ENCODE measurements at regions not wholly inside any gene's neighbourhood (a gene's known extent, or its start where the extent isn't known, plus 50 kb on each side); places are given as distances from the start of the nearest gene placed in this dataset.

DNA sequence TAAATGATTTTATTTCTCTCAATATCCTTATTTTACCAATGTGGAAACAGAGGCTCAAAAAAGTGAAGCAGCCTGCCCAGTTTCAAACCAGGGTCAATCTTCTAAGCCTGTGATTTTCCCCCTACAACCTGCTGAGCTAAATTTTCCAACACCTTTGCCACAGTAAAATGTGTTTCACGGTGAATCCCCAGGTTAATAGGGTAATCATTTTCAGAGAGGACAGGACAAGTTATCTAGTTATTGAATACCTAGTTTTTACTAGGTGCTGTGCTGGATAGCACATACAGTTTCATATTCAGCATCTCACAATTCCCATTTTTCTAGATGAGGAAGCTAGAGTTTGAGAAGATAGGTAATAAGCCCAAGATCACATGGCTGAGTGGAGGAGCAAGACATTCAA lies 236.6 kb downstream of the PTH2R start:
- Histone ChIP-seq H3K4me3 (ENCODE audit: control insufficient read depth in 2 of 3, extremely low read depth in 1 of 3, insufficient read depth in 2 of 3, low read depth in 1 of 3, low read length in 3 of 3) (no peak overlapping the region), H3K9ac (ENCODE audit: control insufficient read depth, extremely low read depth, insufficient read depth, low read length) (no peak overlapping the region), H4K20me1 (ENCODE audit: control insufficient read depth, extremely low read depth, insufficient read depth, low read length) (no peaks in the 10 kb centered on the region), H3K4me1 (ENCODE audit: control insufficient read depth, extremely low read depth, insufficient read depth, low read length) (no peaks in the 10 kb centered on the region), H3K9me1 (ENCODE audit: control insufficient read depth, extremely low read depth, insufficient read depth, low read length) (no peaks in the 10 kb centered on the region), H3K4me2 (ENCODE audit: control insufficient read depth, extremely low read depth, insufficient read depth, low read depth, low read length) (no peak overlapping the region), H3K27ac (ENCODE audit: control insufficient read depth, insufficient read depth, low read length) (no peak overlapping the region), H3K79me2 (ENCODE audit: control insufficient read depth, insufficient read depth, low read length) (no peaks in the 10 kb centered on the region), H3K9me3 (ENCODE audit: control insufficient read depth, low read depth, low read length) (no peaks in the 10 kb centered on the region), H2AFZ (ENCODE audit: control insufficient read depth, low read length) (no peak overlapping the region), H3K36me3 (ENCODE audit: control insufficient read depth in 2 of 2, extremely low read depth in 1 of 2, insufficient read depth in 2 of 2, low read length in 2 of 2) (no peaks in the 10 kb centered on the region), H3K27me3 (ENCODE audit: control insufficient read depth, extremely low read depth, insufficient read depth, low read length) (no peaks in the 10 kb centered on the region)
- FAIRE-seq, result no peak
- TF ChIP-seq, protein P1, sequence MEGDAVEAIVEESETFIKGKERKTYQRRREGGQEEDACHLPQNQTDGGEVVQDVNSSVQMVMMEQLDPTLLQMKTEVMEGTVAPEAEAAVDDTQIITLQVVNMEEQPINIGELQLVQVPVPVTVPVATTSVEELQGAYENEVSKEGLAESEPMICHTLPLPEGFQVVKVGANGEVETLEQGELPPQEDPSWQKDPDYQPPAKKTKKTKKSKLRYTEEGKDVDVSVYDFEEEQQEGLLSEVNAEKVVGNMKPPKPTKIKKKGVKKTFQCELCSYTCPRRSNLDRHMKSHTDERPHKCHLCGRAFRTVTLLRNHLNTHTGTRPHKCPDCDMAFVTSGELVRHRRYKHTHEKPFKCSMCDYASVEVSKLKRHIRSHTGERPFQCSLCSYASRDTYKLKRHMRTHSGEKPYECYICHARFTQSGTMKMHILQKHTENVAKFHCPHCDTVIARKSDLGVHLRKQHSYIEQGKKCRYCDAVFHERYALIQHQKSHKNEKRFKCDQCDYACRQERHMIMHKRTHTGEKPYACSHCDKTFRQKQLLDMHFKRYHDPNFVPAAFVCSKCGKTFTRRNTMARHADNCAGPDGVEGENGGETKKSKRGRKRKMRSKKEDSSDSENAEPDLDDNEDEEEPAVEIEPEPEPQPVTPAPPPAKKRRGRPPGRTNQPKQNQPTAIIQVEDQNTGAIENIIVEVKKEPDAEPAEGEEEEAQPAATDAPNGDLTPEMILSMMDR (optimal IDR thresholded peaks at IDR 0.05 in 1 of 3, IDR thresholded peaks at IDR 0.05 in 1 of 3, conservative IDR thresholded peaks at IDR 0.05 in 1 of 3; ENCODE audit: extremely low read depth in 1 of 3, insufficient read depth in 2 of 3, low read length in 3 of 3), result no peak
- dilution Hi-C loops (cut with MboI; ENCODE audit: extremely low pct_ligation_motif_present, low sequenced_read_pairs), result no loop called here
- no peak for DNase-seq (ENCODE audit: low read depth, low spot score)

DNA sequence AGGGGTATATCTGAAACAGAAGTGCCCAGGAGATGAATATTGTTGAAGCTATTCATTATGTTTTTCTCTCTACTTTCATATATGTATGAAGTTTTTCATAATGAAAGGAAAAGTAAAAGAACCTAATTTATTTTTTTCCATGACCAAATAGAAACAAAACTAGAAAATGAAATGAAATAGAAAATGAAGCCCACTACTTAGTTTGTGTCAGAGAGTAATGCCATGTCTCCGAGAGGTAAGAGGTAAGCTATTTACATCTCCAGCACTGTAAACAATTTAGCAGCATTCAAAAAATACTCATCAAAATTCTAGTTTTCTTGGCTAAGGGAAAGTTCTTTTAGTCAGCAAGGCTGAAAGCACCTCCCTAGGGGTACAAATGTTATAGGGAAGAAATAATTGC lies 238.6 kb downstream of the PTH2R start:
- H3K9ac ChIP-seq (ENCODE audit: control insufficient read depth, extremely low read depth, insufficient read depth, low read length), result no peak overlapping the region
- no peaks in the 10 kb centered on the region for H3K79me2 ChIP-seq (ENCODE audit: control insufficient read depth, insufficient read depth, low read length)
- H2AFZ ChIP-seq (ENCODE audit: control insufficient read depth, low read length), result no peak overlapping the region
- no peaks in the 10 kb centered on the region for H4K20me1 ChIP-seq (ENCODE audit: control insufficient read depth, extremely low read depth, insufficient read depth, low read length)
- no peaks in the 10 kb centered on the region for H3K27me3 ChIP-seq (ENCODE audit: control insufficient read depth, extremely low read depth, insufficient read depth, low read length)
- H3K4me3 ChIP-seq (ENCODE audit: control insufficient read depth in 2 of 3, extremely low read depth in 1 of 3, insufficient read depth in 2 of 3, low read depth in 1 of 3, low read length in 3 of 3), result no peak overlapping the region
- H3K27ac ChIP-seq (ENCODE audit: control insufficient read depth, insufficient read depth, low read length), result no peak overlapping the region
- TF ChIP-seq EZH2 (IDR thresholded peaks at IDR 0.05; ENCODE audit: low read length), result no peak
- TF ChIP-seq, protein P1 (optimal IDR thresholded peaks at IDR 0.05 in 1 of 3, IDR thresholded peaks at IDR 0.05 in 1 of 3, conservative IDR thresholded peaks at IDR 0.05 in 1 of 3; ENCODE audit: extremely low read depth in 1 of 3, insufficient read depth in 2 of 3, low read length in 3 of 3), result no peak
- H3K9me1 ChIP-seq (ENCODE audit: control insufficient read depth, extremely low read depth, insufficient read depth, low read length), result no peaks in the 10 kb centered on the region
- FAIRE-seq (no peak), DNase-seq (ENCODE audit: low read depth, low spot score) (no peak)
- no peaks in the 10 kb centered on the region for H3K36me3 ChIP-seq (ENCODE audit: control insufficient read depth in 2 of 2, extremely low read depth in 1 of 2, insufficient read depth in 2 of 2, low read length in 2 of 2)
- H3K4me1 ChIP-seq (ENCODE audit: control insufficient read depth, extremely low read depth, insufficient read depth, low read length), result no peaks in the 10 kb centered on the region
- H3K9me3 ChIP-seq (ENCODE audit: control insufficient read depth, low read depth, low read length), result no peaks in the 10 kb centered on the region
- H3K4me2 ChIP-seq (ENCODE audit: control insufficient read depth, extremely low read depth, insufficient read depth, low read depth, low read length), result no peak overlapping the region
- dilution Hi-C loops (cut with MboI; ENCODE audit: extremely low pct_ligation_motif_present, low sequenced_read_pairs), result no loop called here

Data from keratinocyte (primary cell).